ENCODE measurements at regions not wholly inside any gene's neighbourhood (a gene's known extent, or its start where the extent isn't known, plus 50 kb on each side); places are given as distances from the start of the nearest gene placed in this dataset.
A peak's percentile ranks its signal among the peaks of the same experiment; 100 is the strongest.

GRCh38 chr2:136420346-136420745 lies 302.4 kb upstream of the CXCR4 start:
- Mint-ChIP-seq H3K27me3 (peaks cover 32% of the 10 kb centered on the region), H3K4me1 (ENCODE audit: low read depth) (peaks cover 19% of the 10 kb centered on the region), H3K9me3 (ENCODE audit: low read depth) (no peaks in the 10 kb centered on the region), H3K4me3 (no peak overlapping the region), H3K36me3 (no peaks in the 10 kb centered on the region), H3K27ac (no peak overlapping the region)

GRCh38 chr2:136411946-136412345 lies 294.0 kb upstream of the CXCR4 start:
- Mint-ChIP-seq H3K27ac (no peak overlapping the region), H3K27me3 (peaks cover 8% of the 10 kb centered on the region), H3K4me1 (ENCODE audit: low read depth) (no peaks in the 10 kb centered on the region), H3K4me3 (no peak overlapping the region), H3K9me3 (ENCODE audit: low read depth) (no peaks in the 10 kb centered on the region), H3K36me3 (no peaks in the 10 kb centered on the region)

GRCh38 chr2:136410673-136411072 lies 292.7 kb upstream of the CXCR4 start:
- Mint-ChIP-seq H3K27me3 (peaks cover 5% of the 10 kb centered on the region), H3K4me3 (no peak overlapping the region), H3K27ac (no peak overlapping the region)

GRCh38 chr2:136408795-136409194 lies 290.8 kb upstream of the CXCR4 start:
- Mint-ChIP-seq H3K4me1 (ENCODE audit: low read depth) (no peaks in the 10 kb centered on the region), H3K27ac (no peak overlapping the region)

More at GRCh38 chr2:136410673-136411072, 292.7 kb upstream of the CXCR4 start:
- no peaks in the 10 kb centered on the region for H3K36me3 Mint-ChIP-seq
- no peaks in the 10 kb centered on the region for H3K9me3 Mint-ChIP-seq (ENCODE audit: low read depth)
- H3K4me1 Mint-ChIP-seq (ENCODE audit: low read depth) = no peaks in the 10 kb centered on the region

GRCh38 chr2:136407952-136408318 lies 290.0 kb upstream of the CXCR4 start:
- Mint-ChIP-seq H3K9me3 (ENCODE audit: low read depth) (no peaks in the 10 kb centered on the region), H3K27me3 (peaks cover 10% of the 10 kb centered on the region), H3K27ac (no peak overlapping the region), H3K4me3 (no peak overlapping the region), H3K36me3 (no peaks in the 10 kb centered on the region), H3K4me1 (ENCODE audit: low read depth) (no peaks in the 10 kb centered on the region)

More at GRCh38 chr2:136408795-136409194, 290.8 kb upstream of the CXCR4 start:
- Mint-ChIP-seq H3K4me3 (no peak overlapping the region), H3K27me3 (peaks cover 9% of the 10 kb centered on the region), H3K9me3 (ENCODE audit: low read depth) (no peaks in the 10 kb centered on the region), H3K36me3 (no peaks in the 10 kb centered on the region)

- H3K4me1 Mint-ChIP-seq (ENCODE audit: low read depth) = no peaks in the 10 kb centered on the region
- H3K9me3 Mint-ChIP-seq (ENCODE audit: low read depth) = no peaks in the 10 kb centered on the region
- no peaks in the 10 kb centered on the region for H3K36me3 Mint-ChIP-seq
- H3K4me3 Mint-ChIP-seq = no peak overlapping the region
- no peak overlapping the region for H3K27ac Mint-ChIP-seq
- H3K27me3 Mint-ChIP-seq = peaks cover 10% of the 10 kb centered on the region
These were observed 289.4 kb upstream of the CXCR4 start for GRCh38 chr2:136407117-136407951.

GRCh38 chr2:136404925-136405324 lies 287.0 kb upstream of the CXCR4 start:
- H3K4me1 Mint-ChIP-seq (ENCODE audit: low read depth) = no peaks in the 10 kb centered on the region
- H3K36me3 Mint-ChIP-seq = no peaks in the 10 kb centered on the region
- H3K27me3 Mint-ChIP-seq = peaks cover 14% of the 10 kb centered on the region
- H3K4me3 Mint-ChIP-seq = no peak overlapping the region
- H3K27ac Mint-ChIP-seq = no peak overlapping the region
- no peaks in the 10 kb centered on the region for H3K9me3 Mint-ChIP-seq (ENCODE audit: low read depth)

- Mint-ChIP-seq H3K4me3 (no peak overlapping the region), H3K27me3 (peaks cover 14% of the 10 kb centered on the region), H3K27ac (no peak overlapping the region), H3K9me3 (ENCODE audit: low read depth) (no peaks in the 10 kb centered on the region), H3K4me1 (ENCODE audit: low read depth) (no peaks in the 10 kb centered on the region), H3K36me3 (no peaks in the 10 kb centered on the region)
These were observed 286.2 kb upstream of the CXCR4 start for GRCh38 chr2:136404176-136404575.

- Mint-ChIP-seq H3K4me1 (ENCODE audit: low read depth) (no peaks in the 10 kb centered on the region), H3K36me3 (no peaks in the 10 kb centered on the region), H3K27ac (no peak overlapping the region), H3K4me3 (no peak overlapping the region), H3K27me3 (peaks cover 9% of the 10 kb centered on the region), H3K9me3 (ENCODE audit: low read depth) (no peaks in the 10 kb centered on the region)
These were observed 284.3 kb upstream of the CXCR4 start for GRCh38 chr2:136402281-136402680.

GRCh38 chr2:136399667-136400289 lies 281.8 kb upstream of the CXCR4 start:
- Mint-ChIP-seq H3K27ac (no peak overlapping the region), H3K9me3 (ENCODE audit: low read depth) (no peaks in the 10 kb centered on the region), H3K4me1 (ENCODE audit: low read depth) (no peaks in the 10 kb centered on the region), H3K4me3 (no peak overlapping the region), H3K36me3 (no peaks in the 10 kb centered on the region), H3K27me3 (peaks cover 9% of the 10 kb centered on the region)

- Mint-ChIP-seq H3K36me3 (no peaks in the 10 kb centered on the region), H3K27me3 (peaks cover 1% of the 10 kb centered on the region), H3K4me3 (no peak overlapping the region), H3K9me3 (ENCODE audit: low read depth) (no peaks in the 10 kb centered on the region), H3K4me1 (ENCODE audit: low read depth) (peaks cover 10% of the 10 kb centered on the region), H3K27ac (peak overlapping the region; percentile 18)
These were observed 277.6 kb upstream of the CXCR4 start for GRCh38 chr2:136395582-136395981.

- no peaks in the 10 kb centered on the region for H3K9me3 Mint-ChIP-seq (ENCODE audit: low read depth)
- no peak overlapping the region for H3K27ac Mint-ChIP-seq
- no peak overlapping the region for H3K4me3 Mint-ChIP-seq
- H3K27me3 Mint-ChIP-seq = no peaks in the 10 kb centered on the region
- no peaks in the 10 kb centered on the region for H3K36me3 Mint-ChIP-seq
- H3K4me1 Mint-ChIP-seq (ENCODE audit: low read depth) = peaks cover 10% of the 10 kb centered on the region
These were observed 276.4 kb upstream of the CXCR4 start for GRCh38 chr2:136394136-136395060.

GRCh38 chr2:136393514-136393913 lies 275.6 kb upstream of the CXCR4 start:
- Mint-ChIP-seq H3K9me3 (ENCODE audit: low read depth) (no peaks in the 10 kb centered on the region), H3K27ac (no peak overlapping the region), H3K4me1 (ENCODE audit: low read depth) (peaks cover 10% of the 10 kb centered on the region), H3K36me3 (no peaks in the 10 kb centered on the region), H3K27me3 (no peaks in the 10 kb centered on the region), H3K4me3 (no peak overlapping the region)

GRCh38 chr2:136392897-136393505 lies 275.1 kb upstream of the CXCR4 start:
- Mint-ChIP-seq H3K4me3 (no peak overlapping the region), H3K36me3 (no peaks in the 10 kb centered on the region), H3K9me3 (ENCODE audit: low read depth) (no peaks in the 10 kb centered on the region), H3K27me3 (no peaks in the 10 kb centered on the region), H3K27ac (no peak overlapping the region), H3K4me1 (ENCODE audit: low read depth) (peaks cover 10% of the 10 kb centered on the region)

Data from activated naive CD8-positive, alpha-beta T cell (primary cell).